ENCODE measurements at regions not wholly inside any gene's neighbourhood (a gene's known extent, or its start where the extent isn't known, plus 50 kb on each side); places are given as distances from the start of the nearest gene placed in this dataset.

- H3K4ac ChIP-seq (ENCODE audit: low read depth, low read length): no peak overlapping the region
- H2AFZ ChIP-seq (replicated peaks; ENCODE audit: low read length, poor library complexity): no peak overlapping the region
- no TSS peak for BruUV-seq (replicated peaks)
- no peak overlapping the region for H2BK5ac ChIP-seq (ENCODE audit: low read depth, low read length, poor library complexity, severe bottlenecking)
- no peak overlapping the region for H4K5ac ChIP-seq (ENCODE audit: low read depth, low read length)
- no peak overlapping the region for H2AK9ac ChIP-seq (replicated peaks; ENCODE audit: low read depth, low read length, poor library complexity)
- H3K9ac ChIP-seq (ENCODE audit: low read depth, low read length): no peak overlapping the region
- in situ Hi-C loops (cut with MboI; ENCODE audit: low sequenced_read_pairs): no loop called here
- no peak for DNase-seq
- H3K36me3 ChIP-seq (ENCODE audit: control insufficient read depth, insufficient read depth, low read length): no peaks in the 10 kb centered on the region
- no peak overlapping the region for H3K14ac ChIP-seq (replicated peaks; ENCODE audit: low read depth, low read length)
- peaks cover 6% of the 10 kb centered on the region; the same call in 1 of the 2 replicates for H3K9me3 ChIP-seq (ENCODE audit: control insufficient read depth, insufficient read depth, low read length)
- H2BK20ac ChIP-seq (ENCODE audit: low read depth, low read length): no peak overlapping the region
- ATAC-seq (ENCODE audit: low read depth): no peak
- H3K9me1 ChIP-seq (ENCODE audit: insufficient read depth, low read length): no peaks in the 10 kb centered on the region
- dilution Hi-C loops (cut with HindIII; ENCODE audit: low sequenced_read_pairs, unreplicated experiment): no loop called here
- WGBS, 2 experiments (ENCODE audit: extremely low coverage in 2 of 2, insufficient read length in 1 of 2): 60% methylated on average over 2 of the region's 4 CpGs; no CpG with 5 or more reads in 1 of the 2 experiments
- H2BK15ac ChIP-seq (ENCODE audit: low read depth, low read length): no peak overlapping the region
- TF ChIP-seq FOS (IDR thresholded peaks at IDR 0.05; ENCODE audit: low read depth, low read length) (no peak), NFE2L2 (IDR thresholded peaks at IDR 0.05; ENCODE audit: low read depth, low read length) (peak; percentile 17; the same call in 1 of the 2 replicates)
- no peak overlapping the region for H2BK120ac ChIP-seq (ENCODE audit: low read depth, low read length)
- no peaks in the 10 kb centered on the region for H3K27me3 ChIP-seq (ENCODE audit: control insufficient read depth, insufficient read depth, low read length)
- H4K20me1 ChIP-seq (ENCODE audit: insufficient read depth, low read length): no peaks in the 10 kb centered on the region
- POLR2A ChIA-PET (ENCODE audit: unreplicated experiment): no interaction called here
- H3K79me1 ChIP-seq (ENCODE audit: low read depth in 1 of 2, low read length in 2 of 2): no peaks in the 10 kb centered on the region
- no peak overlapping the region for H3K27ac ChIP-seq (ENCODE audit: insufficient read depth, low read length)
- no peak overlapping the region for H4K8ac ChIP-seq (ENCODE audit: low read depth in 2 of 2, low read length in 2 of 2)
- intact Hi-C loops (cut with micrococcal nuclease): loop anchor here (10.0 kb wide), 1 partner anchor 416 kb away; no protein-coding TSS in a partner anchor
- H3K4me1 ChIP-seq (ENCODE audit: control insufficient read depth, insufficient read depth, low read length): no peaks in the 10 kb centered on the region
- CTCF ChIA-PET: interaction anchor here (0.9 kb wide), 1 partner anchor 42 kb away, joined by 3 read pairs; no protein-coding TSS in a partner anchor
- no peak overlapping the region for H4K91ac ChIP-seq (ENCODE audit: insufficient read depth, low read depth, low read length)
- no peak overlapping the region for H3K4me3 ChIP-seq (ENCODE audit: insufficient read depth, low read depth, low read length)
- H2AK5ac ChIP-seq (ENCODE audit: low read depth, low read length): no peak overlapping the region
- H3K4me2 ChIP-seq (ENCODE audit: low read depth, low read length): no peak overlapping the region
- H3K56ac ChIP-seq (ENCODE audit: extremely low read depth, insufficient read depth, low read length): no peak overlapping the region
- no peak overlapping the region for H3K23ac ChIP-seq (ENCODE audit: low read depth, low read length)
- H3K18ac ChIP-seq (ENCODE audit: low read depth, low read length): no peak overlapping the region
These were observed 90.7 kb upstream of the PTPRR start for GRCh38 chr12:71011261-71011660.

Measured in IMR-90 (cell line).